ENCODE measurements at regions not wholly inside any gene's neighbourhood (a gene's known extent, or its start where the extent isn't known, plus 50 kb on each side); places are given as distances from the start of the nearest gene placed in this dataset.

GRCh38 chr13:106032441-106032840 lies 503.0 kb downstream of the EFNB2 start:
- H3K4me3 ChIP-seq, result no peak overlapping the region
- DNase-seq (no peak), ATAC-seq (no peak)
- intact Hi-C loops (cut with DNase I, micrococcal nuclease), result no loop called here
- no peaks in the 10 kb centered on the region for H3K36me3 ChIP-seq (ENCODE audit: low read depth)
- H3K9me3 ChIP-seq, result no peaks in the 10 kb centered on the region
- no peak for TF ChIP-seq CTCF (IDR thresholded peaks at IDR 0.05)
- H3K4me1 ChIP-seq (ENCODE audit: low read depth), result no peaks in the 10 kb centered on the region

DNA sequence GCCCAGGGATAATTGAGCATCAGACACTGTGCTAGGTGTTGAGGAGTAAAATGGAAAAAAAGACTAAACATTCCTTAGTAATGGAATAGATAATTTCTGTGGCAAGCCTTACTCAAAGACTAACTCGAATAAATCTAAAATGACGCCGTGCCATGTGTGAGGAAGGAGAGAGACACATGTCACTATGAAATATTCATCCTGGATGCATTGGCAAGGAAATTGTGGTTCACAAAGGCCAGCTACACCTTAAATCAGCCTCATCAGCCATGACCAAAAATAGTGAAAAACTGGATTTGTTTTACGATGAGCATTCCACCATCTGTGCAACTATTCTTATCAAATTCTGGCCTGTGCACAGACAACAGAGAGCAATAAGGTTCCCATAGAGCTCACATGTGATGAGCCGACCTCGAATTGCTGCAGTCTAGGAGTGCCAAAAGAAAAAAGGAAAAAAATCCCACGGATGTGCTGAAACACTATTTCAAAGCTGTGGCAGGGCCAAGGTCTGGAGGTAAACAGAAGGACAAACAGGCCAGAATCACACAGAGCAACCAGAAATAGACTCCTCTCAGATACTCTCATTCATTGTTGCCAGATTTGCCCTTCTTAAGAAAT lies 505.7 kb downstream of the EFNB2 start:
- no peaks in the 10 kb centered on the region for H3K4me1 ChIP-seq (ENCODE audit: low read depth)
- TF ChIP-seq CTCF (IDR thresholded peaks at IDR 0.05), result no peak
- ATAC-seq (no peak), DNase-seq (no peak)
- H3K9me3 ChIP-seq, result no peaks in the 10 kb centered on the region
- H3K4me3 ChIP-seq, result no peak overlapping the region
- H3K36me3 ChIP-seq (ENCODE audit: low read depth), result no peaks in the 10 kb centered on the region
- intact Hi-C loops (cut with DNase I, micrococcal nuclease), result no loop called here

GRCh38 chr13:106028911-106029310 lies 506.6 kb downstream of the EFNB2 start:
- Histone ChIP-seq H3K9me3 (no peaks in the 10 kb centered on the region), H3K4me3 (no peak overlapping the region), H3K4me1 (ENCODE audit: low read depth) (no peaks in the 10 kb centered on the region), H3K36me3 (ENCODE audit: low read depth) (no peaks in the 10 kb centered on the region)
- TF ChIP-seq CTCF (IDR thresholded peaks at IDR 0.05), result no peak
- ATAC-seq, result no peak
- intact Hi-C loops (cut with DNase I, micrococcal nuclease), result no loop called here
- no peak for DNase-seq

DNA sequence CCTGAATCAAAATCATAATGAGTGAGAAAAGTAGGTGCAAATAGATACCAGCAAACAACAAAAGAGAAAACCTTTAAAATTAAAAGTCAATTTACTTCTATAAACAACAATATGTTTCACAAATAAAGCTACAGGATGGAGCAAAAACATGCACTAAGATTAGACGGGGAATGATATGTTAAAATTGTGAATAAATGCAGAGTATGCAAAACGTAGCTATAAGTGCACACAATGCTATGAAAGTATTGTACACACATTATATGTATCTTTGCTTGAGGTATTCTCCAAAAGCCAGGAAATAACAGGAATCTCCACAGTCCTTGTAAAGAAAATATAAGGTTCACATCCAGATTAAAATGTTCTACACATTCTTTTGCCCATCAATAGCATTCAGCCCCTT lies 523.9 kb downstream of the EFNB2 start:
- Histone ChIP-seq H3K4me3 (no peak overlapping the region), H3K4me1 (ENCODE audit: low read depth) (no peaks in the 10 kb centered on the region), H3K9me3 (no peaks in the 10 kb centered on the region), H3K36me3 (ENCODE audit: low read depth) (no peaks in the 10 kb centered on the region)
- no peak for ATAC-seq
- intact Hi-C loops (cut with DNase I, micrococcal nuclease), result no loop called here
- TF ChIP-seq CTCF (IDR thresholded peaks at IDR 0.05), result no peak
- no peak for DNase-seq

- ATAC-seq, result no peak
- intact Hi-C loops (cut with DNase I, micrococcal nuclease), result no loop called here
- no peaks in the 10 kb centered on the region for H3K4me1 ChIP-seq (ENCODE audit: low read depth)
- no peaks in the 10 kb centered on the region for H3K36me3 ChIP-seq (ENCODE audit: low read depth)
- TF ChIP-seq CTCF (IDR thresholded peaks at IDR 0.05), result no peak
- H3K4me3 ChIP-seq, result no peak overlapping the region
- DNase-seq, result no peak
- H3K9me3 ChIP-seq, result no peaks in the 10 kb centered on the region
These were observed 524.6 kb downstream of the EFNB2 start for GRCh38 chr13:106010836-106011235.

DNA sequence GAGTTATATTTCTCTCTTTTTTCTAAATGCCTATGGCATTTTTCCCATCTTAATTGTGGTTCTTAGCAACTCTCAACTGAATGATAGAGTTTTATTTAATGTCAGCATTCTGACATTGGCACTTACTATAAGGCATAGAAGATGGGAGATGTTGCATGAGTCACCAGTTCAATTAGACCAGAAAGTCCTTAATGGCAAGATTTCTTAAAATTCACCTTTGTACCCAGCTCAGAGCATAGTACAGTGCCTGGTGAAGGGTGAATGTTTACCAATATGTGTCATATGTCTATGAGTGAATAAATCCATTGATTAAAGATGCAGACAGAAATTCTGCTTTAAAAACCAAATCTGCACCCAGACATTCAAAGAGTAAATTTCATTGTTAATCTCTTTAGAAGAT lies 526.9 kb downstream of the EFNB2 start:
- Histone ChIP-seq H3K9me3 (no peaks in the 10 kb centered on the region), H3K4me1 (ENCODE audit: low read depth) (no peaks in the 10 kb centered on the region), H3K4me3 (no peak overlapping the region), H3K36me3 (ENCODE audit: low read depth) (no peaks in the 10 kb centered on the region)
- intact Hi-C loops (cut with DNase I, micrococcal nuclease), result no loop called here
- DNase-seq (no peak), ATAC-seq (peak; percentile 51)
- no peak for TF ChIP-seq CTCF (IDR thresholded peaks at IDR 0.05)
